HUES64 (cell line): ENCODE measurements at regions not wholly inside any gene's neighbourhood (a gene's known extent, or its start where the extent isn't known, plus 50 kb on each side); places are given as distances from the start of the nearest gene placed in this dataset.
A peak's percentile ranks its signal among the peaks of the same experiment; 100 is the strongest.
"Not testable (repeated sequence)": the region's sequence is repeated elsewhere in the genome, so short reads cannot be mapped to it uniquely, and the experiment has no call there.

Source experiments
- H3K27ac ChIP-seq: 2 replicates; pipeline ENCODE4 v1.7.0; 2013; ENCODE audit warnings: low read depth, low read length, inconsistent platforms
- H3K27me3 ChIP-seq: 2 replicates; pipeline ENCODE4 v1.6.1; 2013; ENCODE audit warnings: mild to moderate bottlenecking, low read length; ENCODE audit not compliant: insufficient read depth
- H3K36me3 ChIP-seq: 2 replicates; pipeline ENCODE4 v1.6.1; 2013; ENCODE audit warnings: mild to moderate bottlenecking, low read length; ENCODE audit not compliant: insufficient read depth
- H3K4me1 ChIP-seq: 2 replicates; pipeline ENCODE4 v1.6.1; 2013; ENCODE audit warnings: mild to moderate bottlenecking, low read length, moderate library complexity; ENCODE audit not compliant: insufficient read depth
- H3K4me3 ChIP-seq: 2 replicates; pipeline ENCODE4 v1.5.1; 2013; ENCODE audit warnings: mild to moderate bottlenecking, low read length, moderate library complexity
- H3K9ac ChIP-seq: 2 replicates; pipeline ENCODE4 v1.6.1; 2013; ENCODE audit warnings: mild to moderate bottlenecking, low read depth, low read length
- H3K9me3 ChIP-seq: 2 replicates; pipeline ENCODE4 v1.6.1; 2013; ENCODE audit warnings: low read depth, low read length; ENCODE audit not compliant: insufficient read depth
- WGBS: fragments of 150-250, 120-280 bp; methylation state at CpG from one replicate; pipeline ENCODE4 v1.1.7; 2013; ENCODE audit warnings: missing lambda C conversion rate; 5-methylcytosine and 5-hydroxymethylcytosine counted together

GRCh38 chr9:89684218-89684617 is 79.4 kb downstream of the GADD45G start:
- peaks cover 5% of the 10 kb centered on the region; the same call in 1 of the 2 replicates for H3K9me3 ChIP-seq
- no peak overlapping the region for H3K4me3 ChIP-seq
- H3K9ac ChIP-seq: no peak overlapping the region
- no peak overlapping the region for H3K27ac ChIP-seq
- 90% methylated on average over 4 of the region's 4 CpGs for WGBS
- H3K27me3 ChIP-seq: peaks cover 12% of the 10 kb centered on the region
- no peaks in the 10 kb centered on the region for H3K36me3 ChIP-seq
- H3K4me1 ChIP-seq: peaks cover 4% of the 10 kb centered on the region

GRCh38 chr9:89684912-89685636 is 80.3 kb downstream of the GADD45G start:
- WGBS: 94% methylated on average over 18 of the region's 18 CpGs
- no peaks in the 10 kb centered on the region; the same call in 1 of the 2 replicates for H3K4me1 ChIP-seq
- no peak overlapping the region for H3K27ac ChIP-seq
- H3K9me3 ChIP-seq: peaks cover 5% of the 10 kb centered on the region; the same call in 1 of the 2 replicates
- H3K9ac ChIP-seq: no peak overlapping the region
- H3K36me3 ChIP-seq: no peaks in the 10 kb centered on the region
- H3K4me3 ChIP-seq: no peak overlapping the region
- H3K27me3 ChIP-seq: peaks cover 4% of the 10 kb centered on the region; the same call in 1 of the 2 replicates

GRCh38 chr9:89685698-89686097 is 80.9 kb downstream of the GADD45G start:
- H3K27me3 ChIP-seq: no peaks in the 10 kb centered on the region; the same call in 1 of the 2 replicates
- H3K4me3 ChIP-seq: no peak overlapping the region
- WGBS: 94% methylated on average over 9 of the region's 9 CpGs
- peaks cover 4% of the 10 kb centered on the region; the same call in 1 of the 2 replicates for H3K9me3 ChIP-seq
- H3K27ac ChIP-seq: no peak overlapping the region
- H3K36me3 ChIP-seq: no peaks in the 10 kb centered on the region
- no peaks in the 10 kb centered on the region; the same call in 1 of the 2 replicates for H3K4me1 ChIP-seq
- no peak overlapping the region for H3K9ac ChIP-seq

GRCh38 chr9:89686126-89686525 is 81.3 kb downstream of the GADD45G start:
- Histone ChIP-seq H3K27me3 (no peaks in the 10 kb centered on the region; the same call in 1 of the 2 replicates), H3K4me3 (no peak overlapping the region), H3K36me3 (no peaks in the 10 kb centered on the region), H3K9ac (no peak overlapping the region), H3K9me3 (no peaks in the 10 kb centered on the region), H3K4me1 (no peaks in the 10 kb centered on the region; the same call in 1 of the 2 replicates), H3K27ac (no peak overlapping the region)
- 66% methylated on average over 5 of the region's 5 CpGs for WGBS

- no peaks in the 10 kb centered on the region; the same call in 1 of the 2 replicates for H3K4me1 ChIP-seq
- no peak overlapping the region for H3K9ac ChIP-seq
- no peaks in the 10 kb centered on the region for H3K9me3 ChIP-seq
- no peaks in the 10 kb centered on the region for H3K36me3 ChIP-seq
- H3K27me3 ChIP-seq: no peaks in the 10 kb centered on the region; the same call in 1 of the 2 replicates
- WGBS: 95% methylated on average over 4 of the region's 4 CpGs
- H3K4me3 ChIP-seq: no peak overlapping the region
- H3K27ac ChIP-seq: no peak overlapping the region
Observed at GRCh38 chr9:89686621-89687020, 81.8 kb downstream of the GADD45G start.

- no peak overlapping the region for H3K27ac ChIP-seq
- no peaks in the 10 kb centered on the region; the same call in 1 of the 2 replicates for H3K4me1 ChIP-seq
- 89% methylated on average over 3 of the region's 3 CpGs for WGBS
- H3K36me3 ChIP-seq: no peaks in the 10 kb centered on the region
- H3K9ac ChIP-seq: no peak overlapping the region
- H3K4me3 ChIP-seq: no peak overlapping the region
- H3K27me3 ChIP-seq: no peaks in the 10 kb centered on the region; the same call in 1 of the 2 replicates
- no peaks in the 10 kb centered on the region for H3K9me3 ChIP-seq
Observed at GRCh38 chr9:89687188-89687587, 82.4 kb downstream of the GADD45G start.

- H3K9me3 ChIP-seq: no peaks in the 10 kb centered on the region
- no peak overlapping the region for H3K4me3 ChIP-seq
- no peaks in the 10 kb centered on the region for H3K36me3 ChIP-seq
- 85% methylated on average over 6 of the region's 6 CpGs for WGBS
- no peaks in the 10 kb centered on the region; the same call in 1 of the 2 replicates for H3K27me3 ChIP-seq
- no peak overlapping the region for H3K9ac ChIP-seq
- no peak overlapping the region for H3K27ac ChIP-seq
- no peaks in the 10 kb centered on the region; the same call in 1 of the 2 replicates for H3K4me1 ChIP-seq
Observed at GRCh38 chr9:89687848-89688247, 83.0 kb downstream of the GADD45G start.

GRCh38 chr9:89689321-89689720 is 84.5 kb downstream of the GADD45G start:
- not testable (repeated sequence) for H3K36me3 ChIP-seq, H3K9ac ChIP-seq, H3K4me1 ChIP-seq, H3K27me3 ChIP-seq, H3K27ac ChIP-seq, H3K4me3 ChIP-seq, H3K9me3 ChIP-seq
- WGBS: 91% methylated on average over 5 of the region's 5 CpGs

GRCh38 chr9:89690334-89690912 is 85.6 kb downstream of the GADD45G start:
- H3K27me3 ChIP-seq: 0 out of 2 replicates have a peak, but pooled peaks cover 5% of the 10 kb centered on the region
- no peak overlapping the region for H3K4me3 ChIP-seq
- H3K9me3 ChIP-seq: no peaks in the 10 kb centered on the region
- no peaks in the 10 kb centered on the region for H3K36me3 ChIP-seq
- H3K9ac ChIP-seq: no peak overlapping the region
- WGBS: 82% methylated on average over 3 of the region's 3 CpGs
- peaks cover 8% of the 10 kb centered on the region for H3K4me1 ChIP-seq
- H3K27ac ChIP-seq: no peak overlapping the region

GRCh38 chr9:89695441-89695891 is 90.7 kb downstream of the GADD45G start:
- H3K27ac ChIP-seq: peak overlapping the region; percentile 8; the same call in 1 of the 2 replicates

GRCh38 chr9:89695979-89696378 is 91.2 kb downstream of the GADD45G start:
- Histone ChIP-seq H3K27ac (peak overlapping the region; percentile 8; the same call in 1 of the 2 replicates), H3K4me3 (peak overlapping the region; percentile 8; the same call in 1 of the 2 replicates), H3K4me1 (peaks cover 22% of the 10 kb centered on the region)
- H3K9ac ChIP-seq, H3K36me3 ChIP-seq, H3K27me3 ChIP-seq, H3K9me3 ChIP-seq: not testable (repeated sequence)
- 88% methylated on average over 6 of the region's 6 CpGs for WGBS

More at GRCh38 chr9:89695441-89695891, 90.7 kb downstream of the GADD45G start:
- Histone ChIP-seq H3K36me3 (no peaks in the 10 kb centered on the region), H3K9ac (no peak overlapping the region), H3K27me3 (0 out of 2 replicates have a peak, but pooled peaks cover 5% of the 10 kb centered on the region), H3K9me3 (no peaks in the 10 kb centered on the region), H3K4me3 (peak overlapping the region; percentile 8; the same call in 1 of the 2 replicates), H3K4me1 (peaks cover 18% of the 10 kb centered on the region)
- WGBS: 20% methylated on average over 5 of the region's 5 CpGs
